Hepatic stellate cell (primary cell): ENCODE measurements at regions not wholly inside any gene's neighbourhood (a gene's known extent, or its start where the extent isn't known, plus 50 kb on each side); places are given as distances from the start of the nearest gene placed in this dataset.

Experiments used
- DNase-seq: peaks from one replicate; pipeline ENCODE4 v3.0.0; 2011; ENCODE audit warnings: low spot score

DNA sequence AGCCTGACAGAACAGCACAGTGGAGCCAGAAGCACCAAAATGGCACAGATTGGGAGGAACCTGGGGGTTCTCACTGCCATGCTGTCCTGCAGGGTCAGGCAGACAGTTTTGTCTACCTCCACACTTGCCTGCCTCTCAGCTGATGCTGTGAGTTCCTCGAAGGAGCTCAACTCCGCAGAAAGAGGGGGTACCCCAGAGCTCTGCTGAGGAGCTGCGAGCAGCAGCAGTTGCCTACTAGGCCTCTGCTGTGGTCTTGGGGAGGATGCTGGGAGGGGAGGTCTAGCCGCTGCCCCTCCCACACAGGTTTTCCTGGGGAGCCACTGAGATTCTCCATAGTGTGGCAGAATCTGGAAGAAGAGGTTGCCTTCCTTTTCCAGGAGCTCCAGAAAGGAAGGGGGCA, 192.5 kb downstream of the FOXD2 start:
- DNase-seq: no peak

GRCh38 chr1:47631411-47631995, 193.7 kb downstream of the FOXD2 start:
- DNase-seq: no peak

- DNase-seq: no peak
Measured at GRCh38 chr1:47635111-47635510, 197.3 kb downstream of the FOXD2 start.

DNA sequence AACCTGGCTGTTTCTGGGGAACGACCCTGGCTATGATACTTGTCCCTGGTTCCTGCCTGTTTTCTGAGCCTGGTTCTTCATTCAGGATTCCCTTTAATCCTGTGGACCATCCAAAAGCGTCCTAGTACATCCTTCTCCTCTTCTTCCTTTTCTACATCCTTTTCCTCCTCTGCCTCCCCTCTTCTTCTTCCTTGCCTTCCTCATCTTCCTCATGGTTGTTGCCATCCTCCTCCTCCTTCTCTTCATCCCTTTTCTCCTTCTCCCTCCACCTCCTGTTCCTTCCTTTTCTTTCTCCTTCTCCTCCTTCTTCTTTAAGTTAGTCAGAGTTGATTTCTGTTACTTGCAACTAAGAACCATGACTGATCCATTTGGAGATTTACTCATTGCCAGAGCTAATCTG, 197.8 kb downstream of the FOXD2 start:
- DNase-seq: no peak

DNA sequence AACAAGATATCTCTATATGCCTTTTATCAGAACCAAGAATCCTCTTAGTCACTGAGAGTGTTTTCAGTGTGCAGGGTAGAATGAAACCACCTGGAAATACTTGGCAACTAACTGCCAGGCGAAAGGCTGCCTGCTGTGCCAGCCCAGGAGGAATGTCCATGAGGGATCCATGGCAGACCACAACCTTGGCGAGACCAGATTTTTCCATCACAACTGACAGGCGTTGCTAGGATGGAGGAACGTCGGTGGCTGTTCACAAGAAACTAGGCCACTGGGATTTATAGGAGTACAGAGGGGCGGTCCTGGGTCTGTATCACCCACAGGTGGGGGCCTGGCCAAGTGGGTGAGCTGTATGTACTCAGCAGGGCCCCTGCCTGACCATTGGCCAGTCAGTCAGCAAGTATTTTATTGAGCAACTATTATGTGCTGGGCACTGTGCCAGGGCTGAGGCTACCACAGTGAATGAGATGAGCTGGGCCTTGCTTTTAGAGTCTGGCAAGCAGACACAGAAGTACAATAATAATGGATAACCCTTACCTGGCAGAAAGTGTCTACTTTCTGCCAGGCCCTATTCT, 199.4 kb downstream of the FOXD2 start:
- DNase-seq: no peak

GRCh38 chr1:47638240-47638639, 200.4 kb downstream of the FOXD2 start:
- no peak for DNase-seq

DNA sequence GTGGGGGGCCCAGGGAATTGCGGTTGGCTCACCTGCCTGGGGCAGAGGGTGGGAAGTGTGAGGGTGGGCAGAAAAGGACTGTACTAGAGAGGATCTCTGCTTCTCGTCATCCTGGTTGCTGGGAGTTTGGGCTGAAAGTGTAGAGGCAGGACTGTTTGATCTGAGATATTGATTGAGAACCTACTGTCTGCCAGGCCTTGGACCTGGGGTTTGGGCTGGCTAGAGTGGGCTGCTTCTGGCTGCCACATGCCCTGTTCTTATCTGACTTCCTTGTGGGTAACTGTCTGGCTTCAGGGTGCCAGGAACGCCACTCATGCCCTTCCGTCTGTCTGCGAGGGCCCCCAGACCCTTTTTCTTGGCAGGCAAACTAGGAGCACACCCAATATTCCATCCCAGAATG, 200.9 kb downstream of the FOXD2 start:
- DNase-seq: no peak

GRCh38 chr1:47643306-47644211, 205.7 kb downstream of the FOXD2 start:
- DNase-seq: no peak

- DNase-seq: peak; percentile 28
Measured at GRCh38 chr1:47644212-47644573, 206.3 kb downstream of the FOXD2 start.

GRCh38 chr1:47645151-47645550, 207.3 kb downstream of the FOXD2 start:
- no peak for DNase-seq

- DNase-seq: no peak
Measured at GRCh38 chr1:47646676-47647075, 208.8 kb downstream of the FOXD2 start.

DNA sequence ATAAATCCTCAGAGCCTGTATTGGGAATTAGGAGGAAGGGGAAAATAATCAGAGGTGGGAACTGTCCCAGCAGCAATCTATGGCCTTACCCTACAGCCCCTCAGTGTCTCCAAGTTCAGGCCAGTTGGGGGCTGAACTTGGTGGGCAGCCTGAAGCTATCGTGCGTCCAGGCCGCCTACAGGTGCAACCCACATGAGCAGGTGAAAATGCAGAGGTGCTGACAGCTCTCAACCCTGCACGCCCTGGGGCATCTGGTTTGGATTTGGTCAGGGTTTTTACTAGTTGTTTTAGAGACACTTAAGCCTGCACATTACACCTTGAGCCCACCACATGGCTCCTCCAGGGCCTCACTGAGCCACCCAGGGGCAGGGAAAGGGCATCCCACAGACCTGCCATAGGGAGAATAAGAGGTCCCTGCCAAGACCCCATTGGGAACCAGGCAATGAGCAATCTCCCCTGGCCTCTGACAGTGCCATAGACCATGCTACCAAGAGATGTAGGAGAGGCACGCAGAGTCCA, 209.5 kb downstream of the FOXD2 start:
- no peak for DNase-seq

DNA sequence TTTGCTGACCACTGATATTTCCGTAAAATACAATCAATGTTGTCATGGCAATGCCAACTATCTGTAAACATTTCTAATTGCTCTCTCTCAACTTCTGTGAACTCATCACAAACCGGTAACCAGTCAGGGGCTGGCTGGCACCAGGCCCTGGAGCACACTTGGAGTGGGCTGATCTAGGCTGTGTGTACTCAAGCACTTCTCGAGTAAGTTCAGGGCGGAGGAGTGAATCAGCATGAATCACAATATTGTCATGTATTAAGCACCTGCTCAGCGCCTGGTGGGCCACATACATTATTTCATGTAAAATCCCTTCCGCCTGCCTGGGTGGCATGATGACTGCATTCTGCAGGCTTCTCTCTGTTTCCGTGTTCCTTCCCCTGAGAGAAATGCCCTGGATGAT, 212.4 kb downstream of the FOXD2 start:
- DNase-seq: peak; percentile 54

- no peak for DNase-seq
Measured at GRCh38 chr1:47650611-47651010, 212.8 kb downstream of the FOXD2 start.

DNA sequence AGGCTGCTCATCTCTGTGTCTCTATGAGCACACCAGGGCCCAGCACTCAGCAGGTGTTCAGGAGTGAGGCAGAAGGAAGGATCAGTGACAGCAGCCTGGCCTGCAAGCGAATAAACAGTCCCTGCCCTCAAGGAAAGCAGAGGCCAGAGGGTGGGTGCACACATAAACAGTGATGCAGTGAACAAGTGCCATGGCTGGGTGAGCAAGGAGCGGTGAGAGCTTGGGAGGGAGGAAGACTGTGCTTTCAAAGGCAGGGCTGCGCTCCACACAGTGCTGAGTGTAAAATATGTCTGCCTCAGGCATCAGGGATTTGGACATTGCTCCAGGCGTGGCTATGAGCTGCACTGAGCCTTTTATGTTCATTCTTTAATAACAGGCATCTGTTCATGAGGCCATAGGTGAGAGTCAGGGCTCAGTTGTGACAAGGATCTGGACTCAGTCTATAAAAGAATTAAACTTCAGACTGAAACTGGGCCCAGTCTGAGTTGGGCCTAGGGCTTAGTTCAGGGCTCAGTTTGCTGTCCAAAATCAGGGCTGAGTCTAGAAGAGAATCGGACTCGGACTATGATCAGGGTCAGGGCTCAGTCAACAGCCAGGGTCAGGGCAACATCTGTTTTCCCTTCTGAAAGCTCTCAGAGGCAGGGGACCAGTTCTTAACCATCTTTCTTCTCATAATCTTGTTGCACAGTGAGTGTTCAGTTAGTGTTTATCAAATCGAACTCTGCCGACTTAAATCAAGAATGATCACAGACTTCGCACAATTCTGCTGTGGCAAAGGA, 213.7 kb downstream of the FOXD2 start:
- no peak for DNase-seq

DNA sequence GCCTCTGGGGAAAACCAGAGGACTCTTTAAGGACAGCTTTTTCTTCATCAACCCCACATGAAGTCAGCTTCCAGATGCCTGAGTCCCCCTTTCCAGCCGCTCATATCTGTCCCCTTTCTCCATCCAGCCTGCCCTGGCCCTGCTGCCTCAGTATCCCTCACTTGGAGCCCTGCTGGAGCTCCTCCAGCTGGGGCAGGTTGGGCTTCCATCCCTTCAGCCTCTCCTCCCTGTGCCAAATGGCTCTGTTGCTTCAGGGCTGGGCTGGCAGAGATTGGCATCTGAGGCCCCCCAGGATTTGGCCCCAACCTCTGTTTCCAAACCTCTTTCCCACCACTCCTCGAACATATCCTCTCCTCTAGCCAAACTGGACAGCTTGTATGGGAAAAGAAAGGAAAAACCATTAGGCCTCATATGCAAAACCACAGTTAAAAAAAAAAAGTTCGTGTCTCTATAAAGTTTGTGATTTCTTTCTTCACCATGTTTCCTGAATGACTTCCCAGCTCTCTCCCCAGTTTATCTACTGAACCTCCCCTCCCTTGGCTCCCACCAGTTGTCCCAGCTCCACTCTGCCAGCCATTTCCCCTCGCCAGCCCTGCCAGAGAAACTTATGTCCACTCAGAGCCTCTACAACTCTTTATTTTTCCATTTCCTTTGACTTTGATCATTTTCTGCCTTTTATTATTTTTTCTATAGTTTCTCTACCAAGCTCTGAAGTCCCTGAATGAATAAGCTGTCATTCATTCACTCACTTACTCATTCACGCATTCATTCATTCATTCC, 217.9 kb downstream of the FOXD2 start:
- DNase-seq: no peak

DNA sequence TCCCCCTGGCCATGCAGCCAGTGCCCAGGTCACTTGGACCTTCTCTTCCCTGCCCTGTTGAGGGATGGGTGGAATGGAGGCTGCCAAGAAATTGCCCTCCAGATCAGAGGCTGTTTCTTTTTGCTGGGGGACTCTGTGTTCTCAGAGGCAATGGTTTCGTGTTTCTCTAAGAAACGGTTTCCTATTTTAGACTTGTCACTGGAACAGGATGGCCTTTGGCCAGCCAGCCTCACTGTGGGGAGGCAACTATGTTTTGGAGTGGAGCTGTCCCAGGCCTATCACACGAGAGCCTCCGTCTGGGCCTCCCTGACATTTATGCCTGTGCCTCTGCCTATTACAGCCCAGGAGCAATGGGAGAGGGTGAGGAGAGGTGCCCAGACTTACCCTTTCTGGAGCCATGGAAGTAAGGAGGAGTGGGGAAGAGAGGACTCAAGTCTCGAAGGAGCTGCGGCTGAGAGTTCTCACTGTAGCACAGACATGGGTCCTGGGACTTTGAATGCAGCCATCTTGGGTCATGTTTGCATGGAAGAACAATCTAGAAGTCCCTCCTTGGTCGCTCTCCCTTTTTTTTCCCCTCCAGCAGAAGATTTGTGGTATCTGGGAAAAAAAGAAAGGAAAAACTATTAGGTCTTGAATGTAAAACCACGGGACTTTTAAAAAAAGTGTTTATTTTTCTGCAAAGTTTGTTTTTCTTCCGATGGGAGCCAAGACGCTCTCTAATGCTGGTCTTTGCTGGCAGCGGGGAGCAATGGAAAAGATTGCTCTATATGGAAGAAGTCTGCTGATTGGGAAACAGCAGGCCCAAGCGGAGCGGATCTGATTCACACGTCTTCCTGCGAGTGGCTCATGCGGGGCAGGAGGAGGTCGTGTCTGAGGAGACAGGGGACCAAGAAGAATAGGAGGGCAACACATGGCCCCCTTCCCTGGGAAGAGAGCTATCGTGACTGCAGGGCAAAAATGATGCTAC, 219.2 kb downstream of the FOXD2 start:
- peak; percentile 61 for DNase-seq

- no peak for DNase-seq
Measured at GRCh38 chr1:47658161-47658920, 220.5 kb downstream of the FOXD2 start.

DNA sequence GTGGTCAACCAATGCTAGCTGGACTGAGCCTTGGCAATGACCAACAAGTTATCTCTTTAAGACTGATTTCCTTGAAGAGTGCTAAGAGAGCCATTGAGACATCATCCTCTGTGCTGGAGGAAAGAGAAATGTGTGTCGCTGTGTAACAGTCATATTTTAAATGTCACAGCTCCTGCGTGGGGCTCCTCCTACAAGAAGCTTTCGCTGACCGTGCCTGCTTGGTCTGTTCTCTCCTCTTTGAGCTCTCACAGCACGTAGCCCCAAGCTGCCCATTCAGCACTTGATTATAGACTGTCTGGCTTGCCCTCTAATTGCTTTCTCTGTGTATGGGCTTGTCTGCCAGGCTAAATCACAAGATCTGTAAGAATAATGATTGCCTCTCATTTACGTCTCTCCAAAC, 221.3 kb downstream of the FOXD2 start:
- DNase-seq: no peak

- DNase-seq: no peak
Measured at GRCh38 chr1:47660622-47661021, 222.8 kb downstream of the FOXD2 start.
